ENCODE measurements at regions not wholly inside any gene's neighbourhood (a gene's known extent, or its start where the extent isn't known, plus 50 kb on each side); places are given as distances from the start of the nearest gene placed in this dataset.

DNA sequence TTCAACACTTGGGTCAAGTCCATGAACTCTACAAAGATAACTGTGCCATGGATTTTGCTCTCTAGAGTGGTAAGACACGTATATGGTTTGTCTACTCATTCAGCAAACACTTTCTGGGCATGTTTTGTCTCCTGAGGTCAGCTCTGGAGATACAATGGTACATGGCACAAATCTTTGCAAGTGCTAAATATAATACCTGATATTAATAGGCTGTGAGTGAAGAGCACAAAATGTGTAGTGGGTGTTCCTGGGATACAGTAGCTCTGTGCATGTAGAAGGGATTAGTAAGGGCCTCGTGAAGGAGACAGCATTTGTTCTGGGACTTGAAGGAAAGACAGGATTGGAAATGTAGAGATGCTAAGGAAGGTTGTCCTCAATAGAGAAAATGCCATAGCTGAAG lies 360.9 kb downstream of the BCKDHB start:
- Mint-ChIP-seq H3K4me1 (ENCODE audit: low read depth) (no peaks in the 10 kb centered on the region), H3K36me3 (no peaks in the 10 kb centered on the region), H3K4me3 (no peak overlapping the region), H3K27me3 (no peaks in the 10 kb centered on the region), H3K9me3 (no peaks in the 10 kb centered on the region), H3K27ac (no peak overlapping the region)
- CTCF ChIA-PET = no interaction called here
- POLR2A ChIA-PET = no interaction called here
- intact Hi-C loops (cut with micrococcal nuclease) = no loop called here
- no peak for DNase-seq

DNA sequence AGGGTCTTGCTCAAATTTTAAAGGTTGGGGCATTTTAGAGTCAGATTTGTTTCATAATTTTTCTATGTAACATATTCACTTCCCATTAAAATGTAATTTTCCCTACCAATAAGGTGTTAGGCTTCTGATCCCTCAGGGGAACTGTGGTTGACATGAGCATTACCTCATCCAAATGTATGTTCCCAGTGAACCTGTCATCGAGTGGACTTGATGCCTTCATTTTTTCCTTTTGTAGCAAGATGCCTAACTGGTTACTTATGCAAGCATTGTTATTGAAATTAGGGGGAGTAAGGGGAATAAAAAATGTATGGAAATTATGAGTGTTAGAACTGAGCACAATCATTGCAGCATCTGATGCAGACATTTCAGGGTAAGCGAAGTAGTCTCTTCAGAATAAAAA lies 360.5 kb downstream of the BCKDHB start:
- Mint-ChIP-seq H3K27ac (no peak overlapping the region), H3K9me3 (no peaks in the 10 kb centered on the region), H3K36me3 (no peaks in the 10 kb centered on the region), H3K4me1 (ENCODE audit: low read depth) (no peaks in the 10 kb centered on the region), H3K27me3 (no peaks in the 10 kb centered on the region), H3K4me3 (no peak overlapping the region)
- ChIA-PET CTCF (no interaction called here), POLR2A (no interaction called here)
- no peak for DNase-seq
- intact Hi-C loops (cut with micrococcal nuclease) = no loop called here

DNA sequence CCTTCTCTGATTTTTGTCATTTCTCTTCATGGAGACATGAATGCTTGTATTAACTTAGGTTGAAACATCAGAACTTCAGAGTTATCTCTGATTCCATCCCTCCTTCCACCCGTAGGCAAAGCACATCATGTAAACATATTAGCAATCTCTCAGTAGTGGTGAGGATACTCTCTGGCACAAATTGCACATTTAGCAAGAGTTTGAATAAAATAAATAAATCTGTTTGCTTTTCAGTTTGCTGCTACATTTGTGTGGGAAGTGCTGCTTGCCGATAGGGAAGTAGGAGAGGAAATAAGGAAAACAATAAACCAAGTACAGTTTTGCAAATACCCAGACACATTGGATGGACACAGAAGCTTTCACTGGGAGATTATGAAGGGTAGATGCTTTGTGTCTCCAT lies 359.0 kb downstream of the BCKDHB start:
- POLR2A ChIA-PET = no interaction called here
- no peaks in the 10 kb centered on the region for H3K27me3 Mint-ChIP-seq
- H3K27ac Mint-ChIP-seq = no peak overlapping the region
- CTCF ChIA-PET = no interaction called here
- intact Hi-C loops (cut with micrococcal nuclease) = no loop called here
- H3K36me3 Mint-ChIP-seq = no peaks in the 10 kb centered on the region
- no peak for DNase-seq
- H3K9me3 Mint-ChIP-seq = no peaks in the 10 kb centered on the region
- no peak overlapping the region for H3K4me3 Mint-ChIP-seq
- no peaks in the 10 kb centered on the region for H3K4me1 Mint-ChIP-seq (ENCODE audit: low read depth)

DNA sequence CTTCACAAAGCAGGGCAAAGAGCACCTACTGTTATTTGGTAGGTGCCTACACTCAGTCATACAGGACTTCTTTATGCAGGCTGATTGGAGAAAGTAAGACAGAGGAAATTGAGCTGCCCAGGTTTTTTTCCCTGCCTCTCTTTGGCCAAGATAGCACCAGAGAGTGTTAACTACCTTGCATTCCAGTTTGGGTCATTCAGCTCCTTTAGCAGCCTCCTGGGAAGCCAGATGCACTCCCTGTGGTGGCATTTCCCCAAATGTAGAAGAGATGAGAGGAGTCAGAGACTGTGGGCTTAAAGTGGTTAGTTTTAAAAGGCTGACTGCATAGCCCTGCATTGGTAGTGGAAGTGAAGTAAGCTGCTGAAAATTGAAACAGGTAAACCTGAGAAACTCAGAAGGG lies 358.4 kb downstream of the BCKDHB start:
- POLR2A ChIA-PET = no interaction called here
- H3K4me1 Mint-ChIP-seq (ENCODE audit: low read depth) = no peaks in the 10 kb centered on the region
- H3K9me3 Mint-ChIP-seq = no peaks in the 10 kb centered on the region
- H3K27ac Mint-ChIP-seq = no peak overlapping the region
- intact Hi-C loops (cut with micrococcal nuclease) = no loop called here
- no peak for DNase-seq
- no peak overlapping the region for H3K4me3 Mint-ChIP-seq
- H3K27me3 Mint-ChIP-seq = no peaks in the 10 kb centered on the region
- no peaks in the 10 kb centered on the region for H3K36me3 Mint-ChIP-seq
- CTCF ChIA-PET = no interaction called here

DNA sequence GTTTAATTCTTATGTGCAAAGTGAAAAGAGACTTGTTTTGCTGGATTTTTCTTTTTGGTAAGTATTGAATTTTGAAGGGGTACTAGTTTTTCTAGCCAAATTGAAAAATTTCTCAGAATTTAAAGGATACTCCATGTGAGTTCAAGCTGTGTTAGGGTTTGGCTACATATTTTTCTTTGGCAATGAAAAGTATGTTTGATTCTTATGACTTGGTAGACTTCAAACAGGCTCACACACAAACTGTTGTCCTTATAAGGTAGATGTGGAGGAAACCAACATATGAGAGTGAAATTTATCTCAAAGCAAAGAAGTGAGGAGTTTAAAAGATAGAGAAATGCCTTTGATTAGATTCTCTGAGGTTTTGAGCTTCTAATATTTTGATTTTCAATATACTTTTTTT lies 356.7 kb downstream of the BCKDHB start:
- Mint-ChIP-seq H3K9me3 (no peaks in the 10 kb centered on the region), H3K27me3 (no peaks in the 10 kb centered on the region), H3K4me1 (ENCODE audit: low read depth) (no peaks in the 10 kb centered on the region), H3K36me3 (no peaks in the 10 kb centered on the region), H3K4me3 (no peak overlapping the region), H3K27ac (no peak overlapping the region)
- POLR2A ChIA-PET = no interaction called here
- no peak for DNase-seq
- intact Hi-C loops (cut with micrococcal nuclease) = no loop called here
- CTCF ChIA-PET = no interaction called here

DNA sequence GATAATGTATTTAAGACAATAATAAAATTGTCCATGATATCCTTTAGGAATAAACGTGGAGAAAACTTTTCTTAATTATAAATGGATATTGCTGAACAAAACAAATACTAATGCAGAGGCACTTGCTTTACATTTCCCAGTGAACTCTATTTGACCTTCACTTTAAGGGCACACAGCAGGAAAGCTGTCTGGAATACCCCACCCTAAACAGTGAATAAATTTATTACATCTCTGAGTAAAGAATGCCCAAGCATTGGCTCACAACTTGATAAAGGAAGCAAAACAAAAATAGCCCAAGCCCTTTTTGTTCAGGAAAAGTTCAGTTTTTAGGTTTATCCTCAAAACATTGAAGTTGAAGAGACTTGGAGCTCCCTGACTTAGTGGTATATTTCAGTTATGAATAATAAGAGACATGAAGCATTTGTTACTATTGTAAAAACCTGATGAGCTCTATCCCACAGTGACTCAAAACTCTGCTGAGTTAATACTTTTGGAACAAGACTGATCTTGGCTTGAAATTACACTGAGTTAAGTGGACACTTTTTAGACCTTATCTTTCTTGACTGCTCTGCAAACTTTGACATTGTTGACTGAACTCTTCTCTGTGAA lies 353.9 kb downstream of the BCKDHB start:
- no peaks in the 10 kb centered on the region for H3K4me1 Mint-ChIP-seq (ENCODE audit: low read depth)

DNA sequence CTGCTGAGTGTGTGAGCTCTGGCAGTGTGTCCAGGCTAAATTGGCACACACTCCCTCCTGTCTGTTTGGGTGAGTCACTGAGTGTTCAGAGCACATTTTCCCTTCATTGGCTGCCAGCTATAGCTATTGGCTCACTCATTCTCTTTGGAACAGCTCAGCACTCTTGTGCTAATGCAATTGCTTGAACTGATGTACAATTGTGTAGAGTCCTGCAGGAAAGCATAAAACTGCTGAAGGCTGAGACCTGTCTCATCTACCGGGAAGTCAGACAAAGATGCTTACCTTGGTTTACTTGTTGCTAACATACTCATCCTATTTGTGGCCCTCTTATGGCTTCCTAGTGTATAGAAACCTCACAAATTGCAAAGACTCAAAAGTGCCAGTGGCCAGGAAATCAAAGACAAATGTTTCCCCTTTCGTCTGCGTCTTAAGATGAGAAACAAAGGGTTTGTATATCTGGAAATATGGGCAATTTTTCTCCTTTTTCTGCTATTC lies 351.0 kb downstream of the BCKDHB start:
- DNase-seq = no peak
- intact Hi-C loops (cut with micrococcal nuclease) = no loop called here
- H3K4me1 Mint-ChIP-seq (ENCODE audit: low read depth) = no peaks in the 10 kb centered on the region
- CTCF ChIA-PET = no interaction called here
- H3K9me3 Mint-ChIP-seq = no peaks in the 10 kb centered on the region
- no peak overlapping the region for H3K27ac Mint-ChIP-seq
- no peaks in the 10 kb centered on the region for H3K36me3 Mint-ChIP-seq
- H3K27me3 Mint-ChIP-seq = no peaks in the 10 kb centered on the region
- POLR2A ChIA-PET = no interaction called here
- H3K4me3 Mint-ChIP-seq = no peak overlapping the region

More for the DNA sequence above, 353.9 kb downstream of the BCKDHB start:
- Mint-ChIP-seq H3K27ac (no peak overlapping the region), H3K4me3 (no peak overlapping the region), H3K27me3 (no peaks in the 10 kb centered on the region), H3K9me3 (no peaks in the 10 kb centered on the region), H3K36me3 (no peaks in the 10 kb centered on the region)
- ChIA-PET CTCF (no interaction called here), POLR2A (no interaction called here)
- DNase-seq = no peak
- intact Hi-C loops (cut with micrococcal nuclease) = no loop called here

DNA sequence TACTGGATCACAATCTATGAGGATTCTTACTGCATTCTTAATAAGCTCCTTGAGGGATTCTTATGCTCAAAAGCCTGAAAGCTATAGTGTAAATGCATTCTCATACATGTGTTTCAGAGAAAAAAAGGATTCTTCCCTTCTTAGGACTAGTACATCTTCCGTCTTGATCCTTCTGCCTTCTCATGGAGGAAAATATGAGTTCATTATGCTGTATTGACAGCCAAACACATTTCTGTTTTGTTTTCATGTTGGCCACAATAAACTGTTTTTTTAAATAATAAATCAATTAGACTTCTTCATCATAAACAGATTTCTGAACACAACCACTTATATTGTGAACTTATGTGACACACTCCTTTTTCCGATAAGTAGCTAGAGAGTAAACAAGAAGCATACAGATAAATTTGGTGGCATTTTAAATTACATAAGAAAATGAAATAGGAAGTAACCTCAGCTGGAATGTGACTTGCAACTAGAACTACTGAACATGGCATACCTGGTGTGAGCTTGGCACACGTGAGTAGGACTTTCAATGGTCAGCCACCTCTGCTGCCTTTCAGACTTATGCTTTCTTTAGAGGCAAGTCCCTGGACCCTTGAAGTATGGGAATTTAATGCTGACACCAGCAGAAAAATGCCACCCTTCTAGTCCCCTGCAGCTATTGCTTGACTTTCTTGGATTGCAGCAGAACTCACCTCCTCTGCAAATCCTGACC lies 350.4 kb downstream of the BCKDHB start:
- DNase-seq = no peak
- POLR2A ChIA-PET = no interaction called here
- H3K27me3 Mint-ChIP-seq = no peaks in the 10 kb centered on the region
- CTCF ChIA-PET = no interaction called here
- H3K4me1 Mint-ChIP-seq (ENCODE audit: low read depth) = no peaks in the 10 kb centered on the region
- H3K36me3 Mint-ChIP-seq = no peaks in the 10 kb centered on the region
- no peak overlapping the region for H3K4me3 Mint-ChIP-seq
- no peaks in the 10 kb centered on the region for H3K9me3 Mint-ChIP-seq
- H3K27ac Mint-ChIP-seq = no peak overlapping the region
- intact Hi-C loops (cut with micrococcal nuclease) = no loop called here

DNA sequence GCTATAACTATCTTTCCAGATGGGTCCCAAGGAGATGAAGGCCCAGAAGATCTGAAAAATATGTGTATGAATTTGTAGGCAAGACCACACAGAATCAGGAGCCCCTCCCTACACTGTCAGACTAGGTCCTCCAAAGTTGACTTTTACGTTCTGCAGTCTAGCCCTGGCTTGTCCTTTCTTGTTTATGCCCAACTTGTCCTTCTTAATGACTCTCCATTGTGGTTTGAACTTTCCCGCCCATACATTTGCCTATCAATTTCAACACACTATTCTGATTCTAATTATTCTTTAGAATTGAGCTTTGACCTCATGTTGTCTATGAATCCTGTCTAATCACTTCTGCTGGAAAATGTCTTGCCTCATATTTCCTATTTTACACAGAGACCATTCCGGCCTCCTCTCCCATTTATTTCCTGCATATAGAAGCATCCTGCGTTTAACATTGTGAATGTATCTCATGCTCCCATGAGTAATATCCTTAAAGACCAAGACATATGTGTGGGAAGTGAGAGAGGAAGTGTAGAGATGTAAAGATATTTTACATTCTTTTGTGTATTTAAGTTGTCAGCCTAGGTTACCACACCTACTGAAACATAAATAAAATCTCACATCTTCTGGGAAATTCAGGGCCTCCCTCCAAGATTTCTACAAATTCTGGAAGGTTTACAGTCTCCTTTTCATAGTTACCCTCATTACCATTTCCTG lies 348.3 kb downstream of the BCKDHB start:
- Mint-ChIP-seq H3K27me3 (no peaks in the 10 kb centered on the region), H3K36me3 (no peaks in the 10 kb centered on the region), H3K4me3 (no peak overlapping the region), H3K4me1 (ENCODE audit: low read depth) (no peaks in the 10 kb centered on the region), H3K9me3 (no peaks in the 10 kb centered on the region), H3K27ac (no peak overlapping the region)
- CTCF ChIA-PET = no interaction called here
- POLR2A ChIA-PET = no interaction called here
- no peak for DNase-seq
- intact Hi-C loops (cut with micrococcal nuclease) = no loop called here

DNA sequence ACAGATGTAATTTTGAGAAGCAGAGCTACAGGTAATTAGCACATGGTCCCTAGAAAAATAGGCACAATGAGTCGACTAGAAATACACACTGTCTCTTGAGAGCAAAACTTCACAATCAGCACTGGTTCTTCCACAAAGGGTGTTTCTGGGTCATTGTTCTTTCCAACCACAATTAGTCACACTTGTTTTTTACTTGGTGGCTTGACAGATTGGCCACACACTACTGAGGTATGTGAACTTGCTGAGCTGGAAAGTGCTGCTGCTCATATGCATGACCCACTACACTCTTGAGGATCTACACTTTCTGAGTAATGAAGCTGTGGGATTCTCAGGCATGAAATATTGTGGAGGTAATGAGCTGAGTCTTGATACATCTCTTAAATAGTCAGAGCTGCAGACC lies 347.7 kb downstream of the BCKDHB start:
- ChIA-PET POLR2A (no interaction called here), CTCF (no interaction called here)
- intact Hi-C loops (cut with micrococcal nuclease) = no loop called here
- Mint-ChIP-seq H3K4me3 (no peak overlapping the region), H3K9me3 (no peaks in the 10 kb centered on the region), H3K27me3 (no peaks in the 10 kb centered on the region), H3K36me3 (no peaks in the 10 kb centered on the region), H3K4me1 (ENCODE audit: low read depth) (no peaks in the 10 kb centered on the region), H3K27ac (no peak overlapping the region)
- peak; percentile 11 for DNase-seq

DNA sequence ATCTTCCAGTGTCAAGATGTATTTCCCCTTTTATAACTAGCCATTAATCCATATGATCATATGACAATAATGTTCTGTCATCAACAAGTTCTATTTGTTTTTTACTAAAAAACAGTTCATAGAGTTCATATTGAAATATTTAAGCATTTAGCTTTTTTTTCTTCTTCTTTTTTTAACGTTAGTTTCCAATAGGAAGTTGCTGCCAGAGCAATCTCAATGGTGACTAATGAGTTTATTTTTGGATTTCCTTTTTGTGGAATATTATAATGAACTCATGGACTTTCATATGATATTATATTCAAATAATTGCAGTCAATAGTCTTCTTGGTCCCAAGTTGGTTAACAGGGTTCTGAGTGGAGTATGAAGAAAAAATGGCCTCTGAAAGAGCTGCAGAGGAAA lies 343.3 kb downstream of the BCKDHB start:
- Mint-ChIP-seq H3K4me3 (no peak overlapping the region), H3K27ac (no peak overlapping the region), H3K36me3 (no peaks in the 10 kb centered on the region)

DNA sequence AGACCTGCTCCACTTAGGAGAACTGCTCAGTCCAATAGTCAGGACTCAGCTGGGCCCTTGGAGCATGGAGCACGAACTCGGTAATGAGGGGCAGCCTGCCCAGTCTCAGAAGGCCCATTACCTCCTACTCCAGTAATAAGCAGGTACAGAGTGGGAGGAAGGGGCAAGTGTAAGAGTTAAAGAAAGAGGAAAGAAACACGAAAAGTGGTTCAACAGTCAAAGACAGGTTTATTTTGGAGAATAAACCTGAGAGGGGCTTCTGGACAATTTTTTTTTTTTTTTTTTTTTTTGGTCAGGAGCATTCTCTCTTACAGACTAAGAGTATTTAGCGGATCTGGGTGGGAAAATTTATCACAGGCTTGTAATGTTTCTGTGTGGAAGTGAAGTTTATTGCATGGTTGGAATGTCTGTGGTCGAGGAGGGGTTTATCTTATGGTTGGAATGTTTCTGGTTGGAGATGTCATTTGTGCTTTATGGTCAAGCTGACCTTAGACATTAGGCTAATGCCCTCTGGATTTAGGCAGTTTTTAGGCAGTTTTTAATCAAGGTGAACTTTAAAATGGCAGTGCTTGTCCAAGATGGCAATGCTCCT lies 340.1 kb downstream of the BCKDHB start:
- Mint-ChIP-seq H3K4me3 (no peak overlapping the region), H3K4me1 (ENCODE audit: low read depth) (no peaks in the 10 kb centered on the region), H3K9me3 (no peaks in the 10 kb centered on the region), H3K27me3 (no peaks in the 10 kb centered on the region), H3K36me3 (no peaks in the 10 kb centered on the region), H3K27ac (no peak overlapping the region)
- no peak for DNase-seq
- ChIA-PET POLR2A (no interaction called here), CTCF (no interaction called here)
- intact Hi-C loops (cut with micrococcal nuclease) = no loop called here

More for the DNA sequence above, 343.3 kb downstream of the BCKDHB start:
- no peaks in the 10 kb centered on the region for H3K27me3 Mint-ChIP-seq
- H3K4me1 Mint-ChIP-seq (ENCODE audit: low read depth) = no peaks in the 10 kb centered on the region
- ChIA-PET POLR2A (no interaction called here), CTCF (no interaction called here)
- intact Hi-C loops (cut with micrococcal nuclease) = no loop called here
- no peak for DNase-seq
- no peaks in the 10 kb centered on the region for H3K9me3 Mint-ChIP-seq

DNA sequence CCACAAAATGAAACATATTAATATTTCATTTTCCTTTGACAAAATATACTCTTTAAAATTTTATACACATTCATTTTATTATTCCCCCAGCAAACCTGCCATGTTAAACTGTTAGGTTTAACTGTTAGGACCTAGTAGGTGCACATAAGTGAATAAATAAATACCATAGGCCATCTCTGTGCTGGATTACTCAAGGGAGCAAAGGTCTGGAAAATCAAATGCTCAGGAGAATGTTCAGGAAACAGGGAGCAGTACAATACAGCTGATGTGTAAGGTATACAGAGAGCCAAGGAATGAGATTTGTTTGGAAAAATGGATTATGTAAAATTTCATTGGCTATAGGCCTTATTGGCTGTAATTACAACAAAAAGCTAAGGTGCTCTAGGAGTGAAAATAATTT lies 339.3 kb downstream of the BCKDHB start:
- Mint-ChIP-seq H3K4me1 (ENCODE audit: low read depth) (no peaks in the 10 kb centered on the region), H3K27me3 (no peaks in the 10 kb centered on the region), H3K36me3 (no peaks in the 10 kb centered on the region), H3K4me3 (no peak overlapping the region), H3K27ac (no peak overlapping the region), H3K9me3 (no peaks in the 10 kb centered on the region)
- ChIA-PET POLR2A (no interaction called here), CTCF (no interaction called here)
- intact Hi-C loops (cut with micrococcal nuclease) = no loop called here
- no peak for DNase-seq

Data from activated CD4-positive, alpha-beta memory T cell treated with anti-CD3 and anti-CD28 coated beads for 36 hours (primary cell).